ENCODE measurements at regions not wholly inside any gene's neighbourhood (a gene's known extent, or its start where the extent isn't known, plus 50 kb on each side); places are given as distances from the start of the nearest gene placed in this dataset.

GRCh38 chr5:107322936-107323335 is 347.8 kb downstream of the EFNA5 start:
- H3K27ac ChIP-seq (ENCODE audit: low read length) = no peak overlapping the region
- ATAC-seq (no peak), DNase-seq (no peak)
- no peaks in the 10 kb centered on the region for H3K4me1 ChIP-seq (ENCODE audit: control insufficient read depth, insufficient read depth, low read length)
- H3K4me3 ChIP-seq (ENCODE audit: low read length) = no peak overlapping the region
- Mint-ChIP-seq H3K9me3 (no peaks in the 10 kb centered on the region), H3K4me3 (no peak overlapping the region), H3K27me3 (ENCODE audit: low read depth in 2 of 2) (peaks cover 4 to 8% of the 10 kb centered on the region in 2 donors), H3K36me3 (no peaks in the 10 kb centered on the region), H3K27ac (no peak overlapping the region), H3K4me1 (no peaks in the 10 kb centered on the region)
- H3K27me3 ChIP-seq (ENCODE audit: control insufficient read depth, insufficient read depth, low read length) = no peaks in the 10 kb centered on the region
- 67% methylated on average over 3 of the region's 5 CpGs for WGBS (ENCODE audit: insufficient coverage)
- intact Hi-C loops (cut with micrococcal nuclease) = no loop called here
- H3K36me3 ChIP-seq (ENCODE audit: control insufficient read depth, insufficient read depth, low read length) = no peaks in the 10 kb centered on the region
- TF ChIP-seq CTCF (IDR thresholded peaks at IDR 0.05) = no peak
- no peaks in the 10 kb centered on the region for H3K9me3 ChIP-seq (ENCODE audit: control insufficient read depth, insufficient read depth, low read length)

- no peak for TF ChIP-seq CTCF (IDR thresholded peaks at IDR 0.05)
- H3K36me3 ChIP-seq (ENCODE audit: control insufficient read depth, insufficient read depth, low read length) = no peaks in the 10 kb centered on the region
- ATAC-seq = no peak
- intact Hi-C loops (cut with micrococcal nuclease) = no loop called here
- no peak overlapping the region for H3K4me3 ChIP-seq (ENCODE audit: low read length)
- H3K27ac Mint-ChIP-seq = no peak overlapping the region
- 100% methylated on average over 1 of the region's 1 CpG for WGBS (ENCODE audit: insufficient coverage)
- no peaks in the 10 kb centered on the region for H3K4me1 ChIP-seq (ENCODE audit: control insufficient read depth, insufficient read depth, low read length)
- H3K4me3 Mint-ChIP-seq = no peak overlapping the region
- no peak for DNase-seq
- H3K4me1 Mint-ChIP-seq = no peaks in the 10 kb centered on the region
- H3K9me3 ChIP-seq (ENCODE audit: control insufficient read depth, insufficient read depth, low read length) = no peaks in the 10 kb centered on the region
- no peaks in the 10 kb centered on the region for H3K36me3 Mint-ChIP-seq
- no peaks in the 10 kb centered on the region for H3K27me3 ChIP-seq (ENCODE audit: control insufficient read depth, insufficient read depth, low read length)
- no peaks in the 10 kb centered on the region for H3K9me3 Mint-ChIP-seq
- no peak overlapping the region for H3K27ac ChIP-seq (ENCODE audit: low read length)
- H3K27me3 Mint-ChIP-seq (ENCODE audit: low read depth in 2 of 2) = peaks cover 3 to 8% of the 10 kb centered on the region in 2 donors
These were observed 348.8 kb downstream of the EFNA5 start for GRCh38 chr5:107321906-107322305.

GRCh38 chr5:107320846-107321245 is 349.9 kb downstream of the EFNA5 start:
- H3K27me3 Mint-ChIP-seq (ENCODE audit: low read depth in 2 of 2) = peaks cover 11 to 12% of the 10 kb centered on the region in 2 donors
- TF ChIP-seq CTCF (IDR thresholded peaks at IDR 0.05) = no peak
- H3K9me3 Mint-ChIP-seq = no peaks in the 10 kb centered on the region
- no peak overlapping the region for H3K4me3 Mint-ChIP-seq
- Histone ChIP-seq H3K36me3 (ENCODE audit: control insufficient read depth, insufficient read depth, low read length) (no peaks in the 10 kb centered on the region), H3K4me3 (ENCODE audit: low read length) (no peak overlapping the region), H3K27ac (ENCODE audit: low read length) (no peak overlapping the region), H3K9me3 (ENCODE audit: control insufficient read depth, insufficient read depth, low read length) (no peaks in the 10 kb centered on the region), H3K27me3 (ENCODE audit: control insufficient read depth, insufficient read depth, low read length) (no peaks in the 10 kb centered on the region), H3K4me1 (ENCODE audit: control insufficient read depth, insufficient read depth, low read length) (no peaks in the 10 kb centered on the region)
- no peaks in the 10 kb centered on the region for H3K4me1 Mint-ChIP-seq
- WGBS (ENCODE audit: insufficient coverage) = 83% methylated on average over 2 of the region's 2 CpGs
- H3K36me3 Mint-ChIP-seq = no peaks in the 10 kb centered on the region
- no peak overlapping the region for H3K27ac Mint-ChIP-seq
- no peak for ATAC-seq
- intact Hi-C loops (cut with micrococcal nuclease) = no loop called here
- no peak for DNase-seq

- no peaks in the 10 kb centered on the region for H3K9me3 ChIP-seq (ENCODE audit: control insufficient read depth, insufficient read depth, low read length)
- intact Hi-C loops (cut with micrococcal nuclease) = no loop called here
- no peaks in the 10 kb centered on the region for H3K36me3 Mint-ChIP-seq
- H3K9me3 Mint-ChIP-seq = no peaks in the 10 kb centered on the region
- H3K27ac Mint-ChIP-seq = no peak overlapping the region
- DNase-seq (no peak), ATAC-seq (no peak)
- H3K4me3 Mint-ChIP-seq = no peak overlapping the region
- H3K27me3 ChIP-seq (ENCODE audit: control insufficient read depth, insufficient read depth, low read length) = no peaks in the 10 kb centered on the region
- H3K27ac ChIP-seq (ENCODE audit: low read length) = no peak overlapping the region
- no peaks in the 10 kb centered on the region for H3K4me1 Mint-ChIP-seq
- no peak for TF ChIP-seq CTCF (IDR thresholded peaks at IDR 0.05)
- WGBS (ENCODE audit: insufficient coverage) = 91% methylated on average over 2 of the region's 2 CpGs
- H3K4me3 ChIP-seq (ENCODE audit: low read length) = no peak overlapping the region
- no peaks in the 10 kb centered on the region for H3K4me1 ChIP-seq (ENCODE audit: control insufficient read depth, insufficient read depth, low read length)
- H3K27me3 Mint-ChIP-seq (ENCODE audit: low read depth in 2 of 2) = peaks cover 14% of the 10 kb centered on the region in 2 donors
- no peaks in the 10 kb centered on the region for H3K36me3 ChIP-seq (ENCODE audit: control insufficient read depth, insufficient read depth, low read length)
These were observed 350.4 kb downstream of the EFNA5 start for GRCh38 chr5:107320376-107320775.

Measured in natural killer cell (primary cell).